IPS DF 4.7 (cell line): ENCODE measurements at regions not wholly inside any gene's neighbourhood (a gene's known extent, or its start where the extent isn't known, plus 50 kb on each side); places are given as distances from the start of the nearest gene placed in this dataset.

Experiments
- DNase-seq: peaks from one replicate; pipeline ENCODE4 v3.0.0-alpha.2; 2013; ENCODE audit warnings: low spot score; ENCODE audit errors: extremely low read depth

DNA sequence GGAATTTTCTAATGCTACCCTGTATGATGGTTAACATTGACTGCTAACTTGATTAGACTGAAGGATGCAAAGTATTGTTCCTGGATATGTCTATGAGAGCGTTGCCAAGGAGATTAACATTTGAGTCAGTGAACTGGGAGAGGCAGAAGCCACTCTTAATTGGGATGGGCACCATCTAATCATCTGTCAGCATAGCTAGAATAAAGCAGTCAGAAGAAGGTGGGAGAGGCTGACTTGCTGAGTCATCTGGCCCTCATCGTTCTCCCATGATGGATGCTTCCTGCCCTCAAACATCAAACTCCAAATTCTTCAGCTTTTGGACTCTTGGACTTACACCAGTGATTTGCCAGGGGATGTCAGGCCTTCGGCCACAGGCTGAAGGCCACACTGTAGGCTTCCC is 878.5 kb downstream of the PCDH7 start:
- DNase-seq, result no peak

DNA sequence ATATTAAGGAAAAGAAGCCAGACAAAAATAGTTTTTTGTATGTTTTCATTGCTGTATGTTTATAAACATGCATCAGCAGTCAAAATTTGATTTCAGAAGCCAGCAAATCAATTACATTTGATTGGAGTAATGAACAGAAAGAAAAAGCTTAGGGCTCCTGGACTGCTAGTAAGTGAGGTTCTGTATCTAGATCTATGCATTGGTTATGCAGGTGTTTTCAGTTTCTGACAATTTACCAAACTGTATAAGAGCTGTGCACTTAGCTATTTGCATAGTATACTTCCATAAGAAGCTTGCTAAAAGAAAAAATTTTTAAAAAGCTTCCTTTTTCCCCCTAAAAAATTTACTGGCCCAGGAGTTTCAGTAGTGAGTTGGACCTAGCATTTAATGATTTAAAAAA is 881.6 kb downstream of the PCDH7 start:
- DNase-seq, result no peak

DNA sequence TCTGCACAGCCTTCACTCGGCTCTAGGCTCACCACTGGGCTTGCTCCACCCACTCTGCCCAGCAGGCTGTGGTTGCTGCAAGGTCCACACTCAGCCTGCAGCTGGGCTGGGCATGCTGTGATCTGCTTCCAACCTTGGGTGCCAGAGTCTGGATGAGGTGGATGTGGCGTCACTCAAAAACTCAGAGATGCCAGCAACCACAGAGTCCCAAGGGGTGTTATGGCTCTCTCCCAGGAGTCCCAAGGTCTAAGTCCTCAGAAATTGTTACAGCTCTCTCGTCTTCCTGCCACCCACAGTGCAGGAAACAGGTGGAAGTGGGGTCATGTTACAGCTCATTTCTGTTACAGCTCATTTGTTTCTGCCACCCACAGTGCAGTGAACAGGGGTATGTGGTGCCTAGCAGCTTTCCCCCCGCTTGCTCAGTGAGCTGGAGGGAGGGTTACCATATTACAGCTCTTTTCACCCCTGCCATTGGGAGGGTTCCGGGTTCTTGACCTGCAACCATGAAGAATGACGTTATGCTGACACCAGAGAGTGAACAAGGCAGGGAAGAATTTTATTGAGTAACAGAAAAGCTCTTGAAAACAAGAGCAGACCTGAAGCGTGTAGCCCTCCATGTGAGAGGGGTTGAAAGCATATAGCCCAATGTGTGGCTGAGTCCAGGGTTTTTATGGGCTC is 893.9 kb downstream of the PCDH7 start:
- DNase-seq, result peak; percentile 5

DNA sequence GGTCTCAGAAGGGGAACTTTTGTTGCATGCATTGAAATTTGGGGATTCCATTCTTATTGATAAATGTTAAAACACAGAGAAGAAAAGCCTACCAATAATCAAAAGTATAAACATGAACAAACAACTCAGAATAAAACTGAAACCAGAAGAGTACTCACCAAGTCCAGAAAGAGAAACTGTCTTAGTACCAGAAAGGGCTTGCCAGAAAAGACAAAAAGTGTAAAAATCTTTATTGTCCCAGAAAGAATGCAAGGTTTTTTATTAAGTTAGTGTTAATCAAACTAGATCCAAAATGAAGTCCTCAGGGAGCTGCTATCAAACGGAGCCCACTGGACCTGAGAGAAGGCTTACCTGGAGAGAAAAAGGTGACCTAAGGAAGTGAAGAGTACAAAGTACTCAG is 897.5 kb downstream of the PCDH7 start:
- DNase-seq, result no peak

DNA sequence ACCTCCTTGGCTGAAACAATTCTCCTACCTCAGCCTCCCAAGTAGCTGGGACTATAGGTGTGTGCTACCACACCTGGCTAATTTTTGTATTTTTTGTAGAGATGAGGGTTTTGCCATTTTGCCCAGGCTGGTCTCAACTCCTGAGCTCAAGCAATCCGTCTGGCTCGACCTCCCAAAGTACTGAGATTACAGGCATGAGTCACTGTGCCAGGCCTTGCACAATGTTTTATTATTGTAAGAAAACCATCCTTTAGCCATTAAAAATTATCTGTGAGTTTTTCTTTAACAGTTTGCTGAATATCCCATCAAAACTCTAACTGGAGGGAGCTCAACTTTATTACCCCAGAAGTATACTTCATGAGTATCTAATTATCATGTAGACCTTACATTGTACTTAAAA is 900.3 kb downstream of the PCDH7 start:
- DNase-seq, result no peak

DNA sequence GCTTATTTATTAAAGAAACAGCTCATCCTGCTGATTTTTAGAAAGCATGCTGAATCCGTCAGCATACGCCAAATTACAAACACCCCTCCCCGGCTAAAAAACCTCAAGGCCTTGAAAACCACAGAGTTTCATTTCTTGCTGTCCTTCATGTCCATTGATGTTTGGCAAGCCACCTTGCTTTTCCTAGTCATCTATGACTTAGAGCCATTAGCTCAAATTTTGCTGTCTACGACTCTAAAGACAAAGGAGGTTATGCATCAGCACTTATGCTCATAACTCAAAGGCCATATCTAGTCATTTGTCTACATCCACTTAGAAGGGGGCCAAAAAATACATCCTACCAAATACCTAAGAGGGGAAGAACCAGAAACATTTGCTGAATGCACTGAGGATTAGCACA is 925.1 kb downstream of the PCDH7 start:
- DNase-seq, result no peak

DNA sequence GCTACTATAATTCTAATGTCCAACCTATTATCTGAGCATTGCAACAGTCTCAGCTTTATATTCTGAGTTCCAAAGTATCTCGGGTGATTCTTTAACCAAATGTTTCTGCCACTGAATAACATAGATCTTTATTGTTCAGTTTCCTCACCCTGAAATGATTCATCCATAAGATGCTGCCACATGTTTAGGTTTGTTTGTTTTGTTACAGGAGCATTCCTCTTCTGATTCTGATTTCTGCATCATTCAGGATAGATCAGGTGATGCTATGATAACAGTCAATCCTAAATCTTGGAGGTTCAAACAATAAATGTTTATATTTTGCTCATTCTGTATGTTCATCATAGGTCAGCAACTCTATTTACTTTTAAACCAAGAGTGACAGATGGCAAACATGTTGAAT is 927.6 kb downstream of the PCDH7 start:
- no peak for DNase-seq

DNA sequence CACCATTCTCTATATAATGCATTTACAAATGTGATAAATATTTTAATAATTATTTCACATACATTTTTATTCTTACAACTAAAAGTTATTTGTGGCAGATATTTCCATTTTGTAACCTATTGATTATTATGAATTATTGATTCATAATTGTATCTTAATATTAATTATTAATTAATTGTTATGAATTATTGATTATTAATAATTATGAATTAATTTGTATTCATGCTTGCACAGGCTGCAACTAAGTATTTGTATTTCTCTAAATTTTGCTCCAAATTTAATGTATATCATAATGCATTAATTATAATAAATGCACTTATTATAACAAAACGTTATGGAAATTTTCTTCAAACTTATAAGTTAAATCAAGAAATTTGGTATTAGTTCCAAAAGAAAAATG is 929.7 kb downstream of the PCDH7 start:
- DNase-seq, result no peak

DNA sequence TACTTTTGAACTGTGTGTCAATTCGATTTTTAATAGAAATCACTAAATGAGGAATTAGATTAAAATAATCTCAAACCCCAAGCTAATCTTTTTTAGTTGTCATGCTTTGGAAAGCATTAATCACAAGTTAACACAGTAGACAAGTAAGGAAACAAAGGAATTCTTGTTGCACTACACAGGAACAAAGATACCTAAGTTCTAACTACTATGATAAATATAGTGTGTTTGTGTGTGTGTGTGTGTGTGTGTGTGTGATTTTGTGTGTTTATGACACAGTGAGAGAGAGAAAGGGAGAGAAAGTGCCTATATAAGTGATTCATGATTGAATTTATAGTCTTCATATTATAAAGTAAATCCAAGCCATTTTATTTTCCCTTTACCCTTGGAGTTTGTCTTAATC is 931.4 kb downstream of the PCDH7 start:
- no peak for DNase-seq

DNA sequence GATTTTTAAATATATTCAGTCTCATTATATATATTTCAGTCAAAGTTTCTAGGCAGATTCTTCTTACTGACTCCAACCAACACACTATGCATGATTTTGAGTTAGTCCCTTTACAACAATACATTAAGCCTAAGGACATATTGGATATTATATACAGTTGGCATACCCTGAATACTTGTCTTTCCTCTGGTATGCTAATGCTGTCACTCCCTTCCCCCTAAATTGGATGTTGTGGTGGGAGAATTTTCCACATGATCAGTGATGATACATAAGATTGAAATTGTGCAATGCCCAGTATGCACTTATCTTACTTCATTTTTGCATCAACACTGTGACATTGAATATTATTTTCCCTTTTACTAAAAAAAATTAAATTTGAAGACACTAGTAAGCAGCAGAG is 935.2 kb downstream of the PCDH7 start:
- no peak for DNase-seq

DNA sequence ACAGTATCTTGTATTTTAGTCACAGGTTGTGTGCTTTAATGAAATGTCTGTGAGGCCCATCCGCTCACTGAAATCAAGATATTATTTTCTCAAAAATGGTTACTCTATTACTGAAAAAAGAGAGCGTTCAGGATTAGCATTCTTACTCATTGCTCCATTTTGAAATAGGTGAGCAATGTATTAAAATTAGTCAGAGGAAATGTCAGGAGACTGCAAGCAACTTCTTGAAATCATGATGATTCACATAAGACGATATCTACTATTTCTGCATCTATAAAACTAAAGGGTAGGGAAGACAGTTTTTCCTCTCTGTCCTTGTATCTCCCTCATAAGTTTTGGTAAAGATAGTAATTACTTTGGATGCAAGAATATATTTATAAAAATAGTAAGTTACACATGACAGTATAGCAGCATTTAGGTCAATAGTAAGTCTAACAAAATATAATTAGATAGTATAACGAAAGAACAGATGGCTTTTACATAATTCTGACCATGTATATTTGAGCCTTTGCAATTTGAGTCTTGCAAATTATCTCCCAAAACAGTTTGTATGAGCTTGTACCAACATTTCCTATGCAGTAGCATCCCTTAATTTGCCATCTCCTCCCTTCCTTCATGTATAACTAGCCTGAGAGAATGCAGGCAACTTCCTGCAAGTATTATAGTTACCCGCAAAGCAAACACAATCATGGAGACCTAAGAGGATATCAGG is 937.8 kb downstream of the PCDH7 start:
- no peak for DNase-seq

DNA sequence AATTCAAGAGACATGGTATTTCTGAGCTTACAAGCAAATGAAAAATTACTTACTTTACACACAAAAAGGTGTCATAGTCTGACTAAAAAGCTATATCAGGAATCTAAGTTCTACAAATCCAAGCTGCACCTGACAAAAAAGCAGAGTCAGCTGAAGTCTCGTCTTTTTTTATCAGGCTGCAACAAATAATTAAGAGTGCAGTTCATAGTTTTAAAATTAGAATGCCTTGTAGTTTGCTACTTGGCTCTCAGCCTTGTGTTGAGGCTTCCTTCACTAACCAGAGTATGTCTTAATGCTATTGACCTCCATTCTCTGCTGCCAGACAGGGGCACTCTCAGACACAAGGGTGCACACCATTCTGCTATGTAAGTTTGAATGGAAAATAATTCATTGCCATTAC is 940.7 kb downstream of the PCDH7 start:
- DNase-seq, result no peak

DNA sequence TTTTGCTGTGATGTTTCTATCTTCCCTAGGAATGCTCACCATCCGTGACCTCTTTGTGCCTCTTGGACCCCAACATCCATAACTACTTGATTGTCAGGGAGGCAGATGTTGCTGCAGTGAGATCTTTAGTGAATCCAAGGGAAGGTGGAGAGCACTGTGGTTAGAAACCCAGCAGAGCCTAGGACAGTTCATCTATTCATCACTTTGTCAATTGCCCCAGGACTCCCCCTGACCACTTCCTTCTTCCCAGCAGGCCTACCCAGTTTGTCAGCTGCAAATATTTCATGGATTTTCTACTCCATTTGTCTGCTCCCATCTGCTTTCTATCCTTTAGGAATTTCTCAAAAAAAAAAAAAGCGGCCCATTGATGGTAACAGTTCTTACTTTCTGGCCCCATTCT is 942.8 kb downstream of the PCDH7 start:
- no peak for DNase-seq

DNA sequence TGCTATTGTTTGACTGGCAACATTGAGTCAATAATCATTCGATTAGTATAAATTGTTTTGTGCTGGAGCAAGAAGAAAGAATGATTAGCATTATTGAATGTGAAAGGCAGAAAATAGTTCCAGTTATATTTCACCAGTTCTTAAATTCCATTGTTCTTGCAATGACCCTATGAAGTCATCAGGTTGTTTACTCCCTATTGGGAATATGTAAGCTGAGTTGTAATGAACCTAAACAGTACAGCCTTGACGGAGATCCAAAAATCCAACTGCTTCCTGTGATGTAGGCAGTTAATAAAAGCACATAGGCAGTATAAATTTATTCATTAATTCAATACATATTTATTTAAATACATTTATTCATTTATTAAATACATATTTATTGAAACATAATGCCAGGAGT is 947.5 kb downstream of the PCDH7 start:
- DNase-seq, result no peak

DNA sequence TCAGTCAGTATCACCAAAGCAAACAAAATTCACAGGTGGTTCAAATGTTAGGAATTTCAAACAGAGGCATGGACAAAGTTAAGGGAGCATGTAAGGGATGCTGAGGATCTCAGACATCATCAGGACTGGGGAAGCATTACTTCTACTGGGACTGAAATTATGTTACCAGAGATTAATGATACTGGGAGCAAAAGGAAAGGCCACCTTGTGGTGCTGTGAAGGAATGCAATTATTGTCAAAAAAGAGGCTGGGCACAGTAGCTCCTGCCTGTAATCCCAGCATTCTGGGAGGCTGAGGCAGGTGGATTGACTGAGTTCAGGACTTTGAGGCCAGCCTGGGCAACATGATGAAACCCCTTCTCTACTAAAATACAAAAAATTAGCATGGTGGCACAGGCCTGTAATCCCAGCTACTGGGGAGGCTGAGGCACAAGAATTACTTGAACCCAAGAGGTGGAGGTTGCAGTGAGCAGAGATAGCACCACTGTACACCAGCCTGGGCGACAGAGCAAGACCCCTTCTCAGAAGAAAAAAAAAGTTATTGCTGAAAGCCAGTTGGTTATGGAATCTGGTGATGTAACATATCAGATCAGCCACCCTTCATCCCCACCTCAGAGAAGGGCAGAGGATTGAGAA is 954.3 kb downstream of the PCDH7 start:
- DNase-seq, result peak; percentile 5

DNA sequence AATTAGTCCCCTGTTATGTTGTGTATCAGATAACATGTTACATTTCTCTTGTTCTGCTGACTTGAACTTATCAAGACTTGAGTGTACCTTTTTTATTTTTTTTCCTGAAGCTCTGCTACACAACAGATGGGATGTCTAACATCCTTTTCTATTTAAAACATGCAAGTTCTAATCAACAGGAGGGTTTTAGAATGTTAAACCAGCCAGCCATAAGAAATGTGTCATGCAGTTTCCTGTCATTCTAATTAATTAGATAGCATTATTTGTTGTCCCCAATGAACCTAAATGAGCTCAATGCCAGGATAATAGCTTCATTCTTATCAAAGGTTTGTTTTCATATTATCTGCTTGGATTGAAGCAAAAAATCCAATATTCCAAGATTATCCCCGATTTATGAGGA is 958.2 kb downstream of the PCDH7 start:
- DNase-seq, result no peak

DNA sequence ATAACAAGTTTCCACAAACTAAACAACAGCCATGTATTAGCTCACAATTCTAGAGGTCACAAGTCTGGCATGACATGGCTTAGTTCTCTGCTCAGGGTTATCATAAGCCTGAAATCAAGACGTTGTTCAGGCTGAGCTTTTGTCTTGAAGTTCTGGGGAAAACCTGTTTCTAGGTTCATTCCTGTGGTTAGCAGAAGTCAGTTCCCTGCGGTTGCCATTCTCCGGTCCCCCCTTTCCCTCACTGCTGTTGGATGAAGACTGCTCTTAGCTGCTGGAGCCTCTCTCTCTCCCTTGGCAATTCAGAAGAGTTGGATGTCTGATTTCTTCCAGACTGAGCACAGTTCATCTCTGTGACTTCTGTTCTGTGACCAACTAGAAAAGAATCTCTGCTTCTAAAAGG is 962.6 kb downstream of the PCDH7 start:
- DNase-seq, result no peak

DNA sequence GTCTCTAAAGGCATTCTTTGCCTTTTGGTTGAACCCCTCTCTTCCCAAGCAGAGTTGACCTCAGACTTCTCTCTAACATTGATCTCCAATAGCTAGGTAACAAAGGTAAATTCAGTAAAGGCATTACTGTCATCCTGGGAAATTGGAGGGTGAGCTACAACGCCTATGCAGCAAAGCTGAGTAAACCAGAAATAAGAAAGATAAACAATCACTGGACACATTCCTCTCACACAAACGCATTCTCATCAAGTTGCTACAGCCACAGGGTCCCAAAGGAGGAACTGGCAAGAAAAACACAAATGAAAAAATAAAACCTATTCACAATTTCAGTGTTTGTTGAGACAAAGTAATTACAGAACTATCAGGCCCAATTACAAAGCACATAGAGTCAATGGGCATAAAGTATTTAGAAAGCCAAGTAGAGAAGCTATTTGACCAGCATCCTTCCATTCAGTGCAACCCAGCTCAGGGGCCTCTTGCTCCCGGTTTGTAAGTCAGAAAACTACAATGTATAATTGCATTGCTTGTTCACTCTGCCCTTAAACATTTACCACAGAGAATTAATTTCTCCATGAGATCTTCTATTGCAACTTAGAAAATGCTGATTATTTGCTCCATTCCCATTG is 967.7 kb downstream of the PCDH7 start:
- DNase-seq, result no peak

DNA sequence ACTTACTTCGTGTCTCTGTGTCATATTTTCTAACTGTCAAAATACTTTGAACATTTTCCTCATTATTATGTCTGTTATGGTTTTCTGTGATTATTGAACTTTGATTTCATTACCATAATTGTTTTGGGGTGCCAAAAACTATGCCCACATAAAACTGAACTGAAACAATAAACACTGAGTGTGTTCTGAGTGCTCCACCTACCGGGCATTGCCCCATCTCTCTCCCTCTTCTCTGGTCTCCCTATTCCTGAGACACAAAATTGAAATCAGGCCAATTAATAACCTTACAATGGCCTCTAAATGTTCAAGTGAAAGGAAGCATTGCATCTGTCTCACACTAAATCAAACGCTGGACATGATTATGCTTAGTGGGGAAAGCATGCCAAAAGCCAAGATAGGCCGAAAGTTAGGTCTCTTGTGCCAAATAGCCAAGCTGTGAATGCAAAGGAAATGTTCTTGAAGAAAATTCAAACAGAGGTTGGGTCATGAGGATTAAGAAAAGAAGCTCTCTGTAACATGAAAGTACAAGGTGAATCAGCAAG is 972.3 kb downstream of the PCDH7 start:
- no peak for DNase-seq

DNA sequence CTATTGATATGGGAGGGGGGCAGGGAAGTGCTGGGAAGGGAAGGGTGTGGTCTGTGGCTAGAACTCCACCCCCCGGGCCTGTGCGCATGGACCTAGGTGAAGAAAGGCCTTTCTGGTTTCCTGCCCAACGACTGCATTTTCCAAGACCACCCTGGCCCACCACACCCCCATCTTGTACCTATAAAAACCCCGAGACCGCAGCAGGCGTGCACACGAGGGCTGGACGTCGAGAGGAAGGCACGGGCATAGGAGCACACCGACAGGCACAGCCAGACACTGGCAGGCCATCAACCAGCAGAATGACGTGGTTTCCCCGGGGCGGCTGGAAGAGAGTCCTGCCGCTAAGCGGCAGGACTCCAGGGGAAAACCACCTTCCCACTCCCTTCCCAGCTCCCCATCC is 981.1 kb downstream of the PCDH7 start:
- DNase-seq, result no peak

DNA sequence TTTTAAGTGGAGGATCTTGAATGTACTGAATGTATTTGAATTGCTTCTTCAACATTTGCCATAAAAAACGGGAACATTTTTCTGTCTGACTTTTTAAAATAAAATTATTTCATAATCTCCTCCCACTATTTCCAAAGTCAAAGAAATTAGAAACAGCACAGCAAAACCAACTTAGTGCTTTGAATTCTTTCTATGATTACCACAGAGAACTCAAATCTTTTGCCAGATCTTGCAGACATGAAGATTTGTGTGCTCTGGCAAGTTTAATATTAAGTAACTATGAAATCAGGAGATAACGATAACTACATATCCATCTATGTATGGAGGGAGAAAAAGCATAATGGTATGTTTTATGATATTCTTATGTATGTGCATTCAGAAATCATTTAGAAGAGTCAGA is 982.2 kb downstream of the PCDH7 start:
- no peak for DNase-seq

DNA sequence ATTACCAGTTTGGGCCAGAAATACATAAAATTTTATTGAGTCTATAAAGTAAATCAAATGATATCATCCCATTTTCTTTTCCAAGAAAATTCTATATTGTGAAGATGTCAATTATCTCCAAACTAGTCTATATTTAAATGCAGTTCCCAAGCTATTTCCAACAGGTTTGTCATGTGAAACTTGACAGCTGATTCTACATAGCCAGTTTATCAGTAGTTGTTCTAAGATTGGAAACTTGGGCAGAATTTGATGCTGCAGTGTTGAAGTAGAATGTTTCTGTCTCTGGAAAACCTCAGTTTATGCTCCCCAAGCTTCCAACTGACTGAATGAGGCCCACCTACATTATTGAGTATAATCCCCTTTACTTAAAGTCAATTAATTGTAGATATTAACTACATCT is 994.1 kb downstream of the PCDH7 start:
- no peak for DNase-seq
